ENCODE measurements at regions not wholly inside any gene's neighbourhood (a gene's known extent, or its start where the extent isn't known, plus 50 kb on each side); places are given as distances from the start of the nearest gene placed in this dataset.

- H3K27me3 ChIP-seq (ENCODE audit: control insufficient read depth, insufficient read depth, low read length, poor library complexity, severe bottlenecking) = no peaks in the 10 kb centered on the region
- Mint-ChIP-seq H3K4me1 (no peaks in the 10 kb centered on the region), H3K36me3 (ENCODE audit: low read depth) (no peaks in the 10 kb centered on the region), H3K27me3 (ENCODE audit: insufficient read depth) (peaks cover 3% of the 10 kb centered on the region), H3K4me3 (no peak overlapping the region), H3K9me3 (no peaks in the 10 kb centered on the region), H3K27ac (no peak overlapping the region)
- H3K27ac ChIP-seq (ENCODE audit: low read depth, low read length) = no peak overlapping the region
- H3K9ac ChIP-seq (ENCODE audit: extremely low read depth, low read length, poor library complexity, severe bottlenecking) = no peak overlapping the region
- DNase-seq = no peak
- WGBS, 2 experiments (ENCODE audit: insufficient coverage in 1 of 2, insufficient read length in 1 of 2) = 90% methylated on average over 2 of the region's 2 CpGs; no CpG with 5 or more reads in 1 of the 2 experiments
- no peaks in the 10 kb centered on the region for H3K4me1 ChIP-seq (ENCODE audit: control insufficient read depth, insufficient read depth, low read length)
- no peaks in the 10 kb centered on the region for H3K36me3 ChIP-seq (ENCODE audit: control insufficient read depth, insufficient read depth, low read length)
- no peak overlapping the region for H3K4me3 ChIP-seq (ENCODE audit: low read length)
- no peaks in the 10 kb centered on the region for H3K9me3 ChIP-seq (ENCODE audit: control insufficient read depth, low read length)
- no peak for TF ChIP-seq CTCF (conservative IDR thresholded peaks at IDR 0.05)
Measured at GRCh38 chr2:58414506-58414905, 173.4 kb upstream of the FANCL start.

GRCh38 chr2:58410549-58410948 lies 169.4 kb upstream of the FANCL start:
- no peak overlapping the region for H3K9ac ChIP-seq (ENCODE audit: extremely low read depth, low read length, poor library complexity, severe bottlenecking)
- 86 to 92% methylated on average over 2 of the region's 2 CpGs for WGBS, 2 experiments (ENCODE audit: insufficient coverage in 1 of 2, insufficient read length in 1 of 2)
- Mint-ChIP-seq H3K27ac (no peak overlapping the region), H3K4me1 (no peaks in the 10 kb centered on the region), H3K36me3 (ENCODE audit: low read depth) (no peaks in the 10 kb centered on the region), H3K9me3 (no peaks in the 10 kb centered on the region), H3K4me3 (no peak overlapping the region), H3K27me3 (ENCODE audit: insufficient read depth) (peaks cover 23% of the 10 kb centered on the region)
- TF ChIP-seq CTCF (conservative IDR thresholded peaks at IDR 0.05) = no peak
- peaks cover 28% of the 10 kb centered on the region for H3K27me3 ChIP-seq (ENCODE audit: control insufficient read depth, insufficient read depth, low read length, poor library complexity, severe bottlenecking)
- no peaks in the 10 kb centered on the region for H3K36me3 ChIP-seq (ENCODE audit: control insufficient read depth, insufficient read depth, low read length)
- H3K4me3 ChIP-seq (ENCODE audit: low read length) = no peak overlapping the region
- no peaks in the 10 kb centered on the region for H3K9me3 ChIP-seq (ENCODE audit: control insufficient read depth, low read length)
- H3K27ac ChIP-seq (ENCODE audit: low read depth, low read length) = no peak overlapping the region
- H3K4me1 ChIP-seq (ENCODE audit: control insufficient read depth, insufficient read depth, low read length) = no peaks in the 10 kb centered on the region
- DNase-seq = no peak

GRCh38 chr2:58407487-58407886 lies 166.4 kb upstream of the FANCL start:
- Mint-ChIP-seq H3K4me1 (no peaks in the 10 kb centered on the region), H3K4me3 (no peak overlapping the region), H3K36me3 (ENCODE audit: low read depth) (no peaks in the 10 kb centered on the region), H3K27me3 (ENCODE audit: insufficient read depth) (peaks cover 50% of the 10 kb centered on the region), H3K27ac (no peak overlapping the region), H3K9me3 (no peaks in the 10 kb centered on the region)
- no peak for DNase-seq
- no peaks in the 10 kb centered on the region for H3K36me3 ChIP-seq (ENCODE audit: control insufficient read depth, insufficient read depth, low read length)
- H3K4me3 ChIP-seq (ENCODE audit: low read length) = no peak overlapping the region
- WGBS, 2 experiments (ENCODE audit: insufficient coverage in 1 of 2, insufficient read length in 1 of 2) = 93 to 94% methylated on average over 3 to 4 of the region's 4 CpGs
- no peak for TF ChIP-seq CTCF (conservative IDR thresholded peaks at IDR 0.05)
- no peak overlapping the region for H3K27ac ChIP-seq (ENCODE audit: low read depth, low read length)
- H3K9me3 ChIP-seq (ENCODE audit: control insufficient read depth, low read length) = no peaks in the 10 kb centered on the region
- H3K27me3 ChIP-seq (ENCODE audit: control insufficient read depth, insufficient read depth, low read length, poor library complexity, severe bottlenecking) = peaks cover 59% of the 10 kb centered on the region
- no peaks in the 10 kb centered on the region for H3K4me1 ChIP-seq (ENCODE audit: control insufficient read depth, insufficient read depth, low read length)
- H3K9ac ChIP-seq (ENCODE audit: extremely low read depth, low read length, poor library complexity, severe bottlenecking) = no peak overlapping the region

All from endodermal cell (in vitro differentiated cells).